Neural progenitor cell (in vitro differentiated cells): ENCODE measurements at regions not wholly inside any gene's neighbourhood (a gene's known extent, or its start where the extent isn't known, plus 50 kb on each side); places are given as distances from the start of the nearest gene placed in this dataset.

Source experiments
- CTCF ChIP-seq: fragments of 200-600 bp; sonication (generic); IDR thresholded peaks from 2 replicates; pipeline ENCODE4 v1.5.1; 2017; ENCODE audit warnings: antibody characterized with exemption, mild to moderate bottlenecking
- EZH2 ChIP-seq: fragments of 200-600 bp; sonication (generic); IDR thresholded peaks from 2 replicates; pipeline ENCODE4 v1.6.1; 2017; ENCODE audit warnings: antibody characterized with exemption, mild to moderate bottlenecking, moderate library complexity

GRCh38 chr2:107402330-107402729 is 424.4 kb upstream of the RGPD4 start:
- TF ChIP-seq CTCF = no peak
- TF ChIP-seq EZH2 = no peak
